ENCODE measurements at regions not wholly inside any gene's neighbourhood (a gene's known extent, or its start where the extent isn't known, plus 50 kb on each side); places are given as distances from the start of the nearest gene placed in this dataset.

- DNase-seq (ENCODE audit: low read depth) = peak; percentile 17
Measured at GRCh38 chrX:8971116-8971515, 62.8 kb downstream of the FAM9B start.

- no peak for DNase-seq (ENCODE audit: low read depth)
Measured at GRCh38 chrX:8969378-8969777, 64.5 kb downstream of the FAM9B start.

GRCh38 chrX:8967461-8967860 is 66.5 kb downstream of the FAM9B start:
- no peak for DNase-seq (ENCODE audit: low read depth)

GRCh38 chrX:8960957-8961468 is 72.9 kb downstream of the FAM9B start:
- DNase-seq (ENCODE audit: low read depth) = no peak

- no peak for DNase-seq (ENCODE audit: low read depth)
Measured at GRCh38 chrX:8955511-8955910, 78.4 kb downstream of the FAM9B start.

- DNase-seq (ENCODE audit: low read depth) = no peak
Measured at GRCh38 chrX:8946563-8946962, 87.4 kb downstream of the FAM9B start.

- DNase-seq (ENCODE audit: low read depth) = no peak
Measured at GRCh38 chrX:8939322-8939721, 94.6 kb downstream of the FAM9B start.

- DNase-seq (ENCODE audit: low read depth) = no peak
Measured at GRCh38 chrX:8927701-8928100, 106.2 kb downstream of the FAM9B start.

GRCh38 chrX:8927066-8927635 is 106.8 kb downstream of the FAM9B start:
- no peak for DNase-seq (ENCODE audit: low read depth)

GRCh38 chrX:8921615-8922014 is 112.3 kb downstream of the FAM9B start:
- no peak for DNase-seq (ENCODE audit: low read depth)

- DNase-seq (ENCODE audit: low read depth) = no peak
Measured at GRCh38 chrX:8919801-8920200, 114.1 kb downstream of the FAM9B start.

GRCh38 chrX:8916697-8917096 is 115.5 kb upstream of the FAM9A start:
- DNase-seq (ENCODE audit: low read depth) = no peak

GRCh38 chrX:8914681-8915080 is 113.5 kb upstream of the FAM9A start:
- no peak for DNase-seq (ENCODE audit: low read depth)

GRCh38 chrX:8913655-8914409 is 112.6 kb upstream of the FAM9A start:
- DNase-seq (ENCODE audit: low read depth) = no peak

GRCh38 chrX:8907688-8908087 is 106.5 kb upstream of the FAM9A start:
- DNase-seq (ENCODE audit: low read depth) = no peak

- no peak for DNase-seq (ENCODE audit: low read depth)
Measured at GRCh38 chrX:8906299-8906938, 105.2 kb upstream of the FAM9A start.

GRCh38 chrX:8897259-8897658 is 96.1 kb upstream of the FAM9A start:
- no peak for DNase-seq (ENCODE audit: low read depth)

- no peak for DNase-seq (ENCODE audit: low read depth)
Measured at GRCh38 chrX:8890794-8891193, 89.6 kb upstream of the FAM9A start.

- DNase-seq (ENCODE audit: low read depth) = no peak
Measured at GRCh38 chrX:8887004-8887403, 85.8 kb upstream of the FAM9A start.

- no peak for DNase-seq (ENCODE audit: low read depth)
Measured at GRCh38 chrX:8879750-8880149, 78.6 kb upstream of the FAM9A start.

- DNase-seq (ENCODE audit: low read depth) = no peak
Measured at GRCh38 chrX:8873956-8874355, 72.8 kb upstream of the FAM9A start.

GRCh38 chrX:8873102-8873501 is 71.9 kb upstream of the FAM9A start:
- no peak for DNase-seq (ENCODE audit: low read depth)

- no peak for DNase-seq (ENCODE audit: low read depth)
Measured at GRCh38 chrX:8870411-8870810, 69.2 kb upstream of the FAM9A start.
